SK-N-MC (cell line): ENCODE measurements at regions not wholly inside any gene's neighbourhood (a gene's known extent, or its start where the extent isn't known, plus 50 kb on each side); places are given as distances from the start of the nearest gene placed in this dataset.

Experiments used
- EZH2 ChIP-seq: fragments of 200-600 bp; sonication (generic); IDR thresholded peaks from one replicate; pipeline ENCODE4 v1.6.1; 2017; ENCODE audit warnings: antibody characterized with exemption
- FOXP2 ChIP-seq: optimal IDR thresholded peaks from 2 replicates; pipeline ENCODE3; 2011; ENCODE audit warnings: mild to moderate bottlenecking, moderate library complexity; ENCODE audit not compliant: insufficient read depth; ENCODE audit errors: extremely low read length, control extremely low read depth
- POLR2AphosphoS5 ChIP-seq: IDR thresholded peaks from 2 replicates; pipeline ENCODE4 v1.6.1; 2012; ENCODE audit warnings: mild to moderate bottlenecking, low read depth, low read length, borderline replicate concordance

DNA sequence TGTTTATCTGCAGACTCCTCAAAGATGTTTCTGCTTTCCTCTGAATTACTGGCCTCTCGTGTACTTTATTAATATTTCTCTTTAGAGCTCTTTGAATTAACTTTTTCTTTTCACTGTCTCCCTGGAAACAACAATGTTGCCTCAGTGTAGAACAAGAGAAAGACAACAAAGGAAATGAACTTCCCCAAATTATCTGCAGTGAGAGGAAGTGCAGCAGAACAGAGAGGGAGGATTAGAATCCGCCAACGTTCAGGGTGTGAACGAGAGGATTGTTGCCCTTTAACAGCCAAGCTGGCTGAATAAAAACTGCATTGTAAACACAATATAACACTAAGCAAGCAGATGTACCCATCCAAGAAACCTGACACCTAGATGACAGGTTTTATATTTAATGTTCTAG, 375.9 kb downstream of the GALC start:
- TF ChIP-seq POLR2AphosphoS5, result no peak
- TF ChIP-seq EZH2, result no peak
- no peak for TF ChIP-seq FOXP2
